Glomerular visceral epithelial cell (primary cell): ENCODE measurements at regions not wholly inside any gene's neighbourhood (a gene's known extent, or its start where the extent isn't known, plus 50 kb on each side); places are given as distances from the start of the nearest gene placed in this dataset.
"Not testable (repeated sequence)": the region's sequence is repeated elsewhere in the genome, so short reads cannot be mapped to it uniquely, and the experiment has no call there.

Experiments
- DNase-seq: peaks from one replicate; pipeline ENCODE4 v3.0.0-alpha.2; 2016; ENCODE audit errors: extremely low spot score

- DNase-seq: peak; percentile 18
Observed at GRCh38 chr3:67064105-67064504, 66.0 kb downstream of the KBTBD8 start.

- DNase-seq: no peak
Observed at GRCh38 chr3:67067251-67067650, 69.1 kb downstream of the KBTBD8 start.

GRCh38 chr3:67072640-67073039, 74.5 kb downstream of the KBTBD8 start:
- not testable (repeated sequence) for DNase-seq

GRCh38 chr3:67073812-67074211, 75.7 kb downstream of the KBTBD8 start:
- DNase-seq: no peak

GRCh38 chr3:67075295-67075694, 77.2 kb downstream of the KBTBD8 start:
- DNase-seq: no peak

GRCh38 chr3:67076607-67077006, 78.5 kb downstream of the KBTBD8 start:
- no peak for DNase-seq

- no peak for DNase-seq
Observed at GRCh38 chr3:67077656-67078055, 79.5 kb downstream of the KBTBD8 start.

GRCh38 chr3:67082533-67083024, 84.5 kb downstream of the KBTBD8 start:
- DNase-seq: no peak

GRCh38 chr3:67083277-67083676, 85.2 kb downstream of the KBTBD8 start:
- no peak for DNase-seq

- no peak for DNase-seq
Observed at GRCh38 chr3:67087788-67088187, 89.7 kb downstream of the KBTBD8 start.

GRCh38 chr3:67090474-67090873, 92.4 kb downstream of the KBTBD8 start:
- DNase-seq: peak; percentile 43

GRCh38 chr3:67093305-67093704, 95.2 kb downstream of the KBTBD8 start:
- no peak for DNase-seq

GRCh38 chr3:67094167-67094566, 96.1 kb downstream of the KBTBD8 start:
- DNase-seq: no peak

- no peak for DNase-seq
Observed at GRCh38 chr3:67094774-67095173, 96.7 kb downstream of the KBTBD8 start.

- no peak for DNase-seq
Observed at GRCh38 chr3:67104388-67104787, 106.3 kb downstream of the KBTBD8 start.

GRCh38 chr3:67106874-67107273, 108.8 kb downstream of the KBTBD8 start:
- DNase-seq: no peak

GRCh38 chr3:67109651-67110204, 111.6 kb downstream of the KBTBD8 start:
- peak; percentile 46 for DNase-seq

GRCh38 chr3:67113802-67114407, 115.8 kb downstream of the KBTBD8 start:
- DNase-seq: peak; percentile 78

GRCh38 chr3:67118122-67118521, 120.0 kb downstream of the KBTBD8 start:
- no peak for DNase-seq

GRCh38 chr3:67118635-67119034, 120.5 kb downstream of the KBTBD8 start:
- no peak for DNase-seq

GRCh38 chr3:67123914-67124313, 125.8 kb downstream of the KBTBD8 start:
- DNase-seq: no peak

- DNase-seq: no peak
Observed at GRCh38 chr3:67127254-67127653, 129.1 kb downstream of the KBTBD8 start.

GRCh38 chr3:67142432-67142831, 144.3 kb downstream of the KBTBD8 start:
- DNase-seq: no peak

- DNase-seq: no peak
Observed at GRCh38 chr3:67145738-67146137, 147.6 kb downstream of the KBTBD8 start.
